Endodermal cell (in vitro differentiated cells): ENCODE measurements at regions not wholly inside any gene's neighbourhood (a gene's known extent, or its start where the extent isn't known, plus 50 kb on each side); places are given as distances from the start of the nearest gene placed in this dataset.

Source experiments
- DNase-seq: peaks from one replicate; pipeline ENCODE4 v3.0.0-alpha.2; 2017
- H3K27ac ChIP-seq: 2 replicates; pipeline ENCODE4 v1.5.1; 2013; ENCODE audit warnings: mild to moderate bottlenecking, low read depth, low read length, moderate library complexity
- H3K27me3 ChIP-seq: 2 replicates; pipeline ENCODE4 v1.6.1; 2013; ENCODE audit warnings: mild to moderate bottlenecking, low read length, moderate library complexity; ENCODE audit not compliant: insufficient read depth, control insufficient read depth, poor library complexity, severe bottlenecking
- H3K36me3 ChIP-seq: 2 replicates; pipeline ENCODE4 v1.7.0; 2013; ENCODE audit warnings: mild to moderate bottlenecking, low read length, moderate library complexity; ENCODE audit not compliant: control insufficient read depth, insufficient read depth
- H3K4me1 ChIP-seq: one replicate; pipeline ENCODE4 v1.7.0; 2013; ENCODE audit warnings: low read length; ENCODE audit not compliant: control insufficient read depth, insufficient read depth
- H3K4me3 ChIP-seq: 2 replicates; pipeline ENCODE4 v1.5.1; 2013; ENCODE audit warnings: mild to moderate bottlenecking, low read length, moderate library complexity
- H3K9ac ChIP-seq: 2 replicates; pipeline ENCODE4 v1.6.1; 2013; ENCODE audit warnings: mild to moderate bottlenecking, low read length, moderate library complexity; ENCODE audit not compliant: poor library complexity, severe bottlenecking; ENCODE audit errors: extremely low read depth
- H3K9me3 ChIP-seq: 2 replicates; pipeline ENCODE4 v1.6.1; 2013; ENCODE audit warnings: mild to moderate bottlenecking, low read length, moderate library complexity; ENCODE audit not compliant: control insufficient read depth
- H3K27ac Mint-ChIP-seq: 2 replicates; pipeline ENCODE4 v1.8.0; 2020; ENCODE audit warnings: mixed read lengths
- H3K27me3 Mint-ChIP-seq: 2 replicates; pipeline ENCODE4 v1.8.0; 2021; ENCODE audit warnings: mild to moderate bottlenecking, mixed read lengths; ENCODE audit not compliant: insufficient read depth
- H3K36me3 Mint-ChIP-seq: 2 replicates; pipeline ENCODE4 v1.8.0; 2020; ENCODE audit warnings: low read depth, mixed read lengths
- H3K4me1 Mint-ChIP-seq: 2 replicates; pipeline ENCODE4 v1.8.0; 2020; ENCODE audit warnings: mixed read lengths
- H3K4me3 Mint-ChIP-seq: 2 replicates; pipeline ENCODE4 v1.8.0; 2020; ENCODE audit warnings: mild to moderate bottlenecking, moderate library complexity, mixed read lengths
- H3K9me3 Mint-ChIP-seq: 2 replicates; pipeline ENCODE4 v1.8.0; 2020; ENCODE audit warnings: mild to moderate bottlenecking, mixed read lengths
- CTCF ChIP-seq: fragments of 200-600 bp; sonication (generic); conservative IDR thresholded peaks from 2 replicates; pipeline ENCODE4 v1.5.0; 2021; ENCODE audit warnings: antibody characterized with exemption, mild to moderate bottlenecking
- WGBS, 2 experiments: methylation state at CpG; one replicate each; pipeline versions ENCODE4 v1.1.5 to v1.1.7; 2013; ENCODE audit warnings: missing lambda C conversion rate in 2 of 2, mixed read lengths in 1 of 2; ENCODE audit not compliant: insufficient coverage in 1 of 2, insufficient read length in 1 of 2; 5-methylcytosine and 5-hydroxymethylcytosine counted together

GRCh38 chr3:180478695-180479094, 123.3 kb upstream of the TTC14 start:
- no peak for DNase-seq
- no peaks in the 10 kb centered on the region for H3K9me3 ChIP-seq
- TF ChIP-seq CTCF: no peak
- H3K36me3 Mint-ChIP-seq: no peaks in the 10 kb centered on the region
- no peaks in the 10 kb centered on the region for H3K4me1 ChIP-seq
- H3K9me3 Mint-ChIP-seq: peaks cover under 1% of the 10 kb centered on the region
- H3K27me3 Mint-ChIP-seq: no peaks in the 10 kb centered on the region
- H3K27me3 ChIP-seq: no peaks in the 10 kb centered on the region
- no peaks in the 10 kb centered on the region for H3K36me3 ChIP-seq
- H3K4me1 Mint-ChIP-seq: no peaks in the 10 kb centered on the region
- 80 to 94% methylated on average over 2 to 4 of the region's 5 CpGs for WGBS, 2 experiments
- no peak overlapping the region for H3K27ac ChIP-seq
- H3K27ac Mint-ChIP-seq: no peak overlapping the region
- H3K9ac ChIP-seq: no peak overlapping the region
- no peak overlapping the region for H3K4me3 Mint-ChIP-seq
- no peak overlapping the region for H3K4me3 ChIP-seq

- H3K36me3 ChIP-seq: no peaks in the 10 kb centered on the region
- no peak overlapping the region for H3K9ac ChIP-seq
- H3K27ac Mint-ChIP-seq: no peak overlapping the region
- H3K4me3 Mint-ChIP-seq: no peak overlapping the region
- no peaks in the 10 kb centered on the region for H3K9me3 ChIP-seq
- no peak overlapping the region for H3K4me3 ChIP-seq
- no peaks in the 10 kb centered on the region for H3K36me3 Mint-ChIP-seq
- H3K4me1 ChIP-seq: peaks cover 3% of the 10 kb centered on the region
- H3K27me3 ChIP-seq: no peaks in the 10 kb centered on the region
- no peak overlapping the region for H3K27ac ChIP-seq
- TF ChIP-seq CTCF: no peak
- 94 to 100% methylated on average over 1 of the region's 1 CpG for WGBS, 2 experiments
- peaks cover 6% of the 10 kb centered on the region for H3K9me3 Mint-ChIP-seq
- no peak for DNase-seq
- peaks cover 3% of the 10 kb centered on the region for H3K4me1 Mint-ChIP-seq
- peaks cover 3% of the 10 kb centered on the region for H3K27me3 Mint-ChIP-seq
These were observed 109.9 kb upstream of the TTC14 start for GRCh38 chr3:180492047-180492446.

GRCh38 chr3:180496995-180497394, 105.0 kb upstream of the TTC14 start:
- H3K9me3 Mint-ChIP-seq: peaks cover 12% of the 10 kb centered on the region
- Histone ChIP-seq H3K36me3 (no peaks in the 10 kb centered on the region), H3K9ac (no peak overlapping the region), H3K27ac (no peak overlapping the region), H3K4me1 (no peaks in the 10 kb centered on the region), H3K4me3 (no peak overlapping the region), H3K27me3 (no peaks in the 10 kb centered on the region), H3K9me3 (peaks cover 21% of the 10 kb centered on the region)
- H3K36me3 Mint-ChIP-seq: no peaks in the 10 kb centered on the region
- no peaks in the 10 kb centered on the region for H3K27me3 Mint-ChIP-seq
- H3K4me3 Mint-ChIP-seq: no peak overlapping the region
- no peaks in the 10 kb centered on the region for H3K4me1 Mint-ChIP-seq
- WGBS, 2 experiments: 88 to 100% methylated on average over 2 to 3 of the region's 3 CpGs
- no peak overlapping the region for H3K27ac Mint-ChIP-seq
- DNase-seq: no peak
- TF ChIP-seq CTCF: no peak
